ENCODE measurements at regions not wholly inside any gene's neighbourhood (a gene's known extent, or its start where the extent isn't known, plus 50 kb on each side); places are given as distances from the start of the nearest gene placed in this dataset.

DNA sequence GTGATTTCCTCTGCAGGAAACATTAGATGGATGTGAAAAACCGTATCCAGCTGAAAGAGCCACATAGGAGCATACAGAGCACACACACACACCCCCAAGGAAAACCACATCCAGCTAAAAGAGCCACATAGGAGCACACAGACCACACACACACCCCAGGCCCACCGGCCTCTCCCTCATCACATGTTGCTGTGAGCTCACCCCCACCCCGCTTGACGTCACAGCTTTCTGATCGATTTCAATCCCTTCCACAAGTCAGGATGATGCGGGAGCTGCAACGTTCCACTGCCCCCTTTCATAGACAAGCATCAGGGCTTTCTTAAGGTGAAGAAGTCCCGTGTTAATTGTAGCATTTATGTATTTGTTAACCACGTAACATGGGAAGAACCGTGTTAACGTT, 72.4 kb upstream of the SOX1 start:
- TF ChIP-seq TCF7L2 (IDR thresholded peaks at IDR 0.05; ENCODE audit: low read depth, low read length) (no peak), SIN3A (IDR thresholded peaks at IDR 0.05; ENCODE audit: borderline replicate concordance, insufficient read depth, low read depth, low read length) (no peak), POLR2AphosphoS5 (IDR thresholded peaks at IDR 0.05; ENCODE audit: low read depth, low read length) (no peak)
- TF ChIP-seq, protein P1, sequence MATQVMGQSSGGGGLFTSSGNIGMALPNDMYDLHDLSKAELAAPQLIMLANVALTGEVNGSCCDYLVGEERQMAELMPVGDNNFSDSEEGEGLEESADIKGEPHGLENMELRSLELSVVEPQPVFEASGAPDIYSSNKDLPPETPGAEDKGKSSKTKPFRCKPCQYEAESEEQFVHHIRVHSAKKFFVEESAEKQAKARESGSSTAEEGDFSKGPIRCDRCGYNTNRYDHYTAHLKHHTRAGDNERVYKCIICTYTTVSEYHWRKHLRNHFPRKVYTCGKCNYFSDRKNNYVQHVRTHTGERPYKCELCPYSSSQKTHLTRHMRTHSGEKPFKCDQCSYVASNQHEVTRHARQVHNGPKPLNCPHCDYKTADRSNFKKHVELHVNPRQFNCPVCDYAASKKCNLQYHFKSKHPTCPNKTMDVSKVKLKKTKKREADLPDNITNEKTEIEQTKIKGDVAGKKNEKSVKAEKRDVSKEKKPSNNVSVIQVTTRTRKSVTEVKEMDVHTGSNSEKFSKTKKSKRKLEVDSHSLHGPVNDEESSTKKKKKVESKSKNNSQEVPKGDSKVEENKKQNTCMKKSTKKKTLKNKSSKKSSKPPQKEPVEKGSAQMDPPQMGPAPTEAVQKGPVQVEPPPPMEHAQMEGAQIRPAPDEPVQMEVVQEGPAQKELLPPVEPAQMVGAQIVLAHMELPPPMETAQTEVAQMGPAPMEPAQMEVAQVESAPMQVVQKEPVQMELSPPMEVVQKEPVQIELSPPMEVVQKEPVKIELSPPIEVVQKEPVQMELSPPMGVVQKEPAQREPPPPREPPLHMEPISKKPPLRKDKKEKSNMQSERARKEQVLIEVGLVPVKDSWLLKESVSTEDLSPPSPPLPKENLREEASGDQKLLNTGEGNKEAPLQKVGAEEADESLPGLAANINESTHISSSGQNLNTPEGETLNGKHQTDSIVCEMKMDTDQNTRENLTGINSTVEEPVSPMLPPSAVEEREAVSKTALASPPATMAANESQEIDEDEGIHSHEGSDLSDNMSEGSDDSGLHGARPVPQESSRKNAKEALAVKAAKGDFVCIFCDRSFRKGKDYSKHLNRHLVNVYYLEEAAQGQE (IDR thresholded peaks at IDR 0.05; ENCODE audit: insufficient read depth in 1 of 2, low read depth in 2 of 2, low read length in 1 of 2): no peak
- TF ChIP-seq, protein P2, sequence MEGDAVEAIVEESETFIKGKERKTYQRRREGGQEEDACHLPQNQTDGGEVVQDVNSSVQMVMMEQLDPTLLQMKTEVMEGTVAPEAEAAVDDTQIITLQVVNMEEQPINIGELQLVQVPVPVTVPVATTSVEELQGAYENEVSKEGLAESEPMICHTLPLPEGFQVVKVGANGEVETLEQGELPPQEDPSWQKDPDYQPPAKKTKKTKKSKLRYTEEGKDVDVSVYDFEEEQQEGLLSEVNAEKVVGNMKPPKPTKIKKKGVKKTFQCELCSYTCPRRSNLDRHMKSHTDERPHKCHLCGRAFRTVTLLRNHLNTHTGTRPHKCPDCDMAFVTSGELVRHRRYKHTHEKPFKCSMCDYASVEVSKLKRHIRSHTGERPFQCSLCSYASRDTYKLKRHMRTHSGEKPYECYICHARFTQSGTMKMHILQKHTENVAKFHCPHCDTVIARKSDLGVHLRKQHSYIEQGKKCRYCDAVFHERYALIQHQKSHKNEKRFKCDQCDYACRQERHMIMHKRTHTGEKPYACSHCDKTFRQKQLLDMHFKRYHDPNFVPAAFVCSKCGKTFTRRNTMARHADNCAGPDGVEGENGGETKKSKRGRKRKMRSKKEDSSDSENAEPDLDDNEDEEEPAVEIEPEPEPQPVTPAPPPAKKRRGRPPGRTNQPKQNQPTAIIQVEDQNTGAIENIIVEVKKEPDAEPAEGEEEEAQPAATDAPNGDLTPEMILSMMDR (IDR thresholded peaks at IDR 0.05): no peak
- POLR2A ChIA-PET: no interaction called here
- CTCF ChIA-PET: no interaction called here
- no TSS peak for BruUV-seq (replicated peaks)
- Histone ChIP-seq H3K27me3 (ENCODE audit: control insufficient read depth, insufficient read depth, low read length) (no peaks in the 10 kb centered on the region), H3K4me1 (ENCODE audit: control insufficient read depth, insufficient read depth, low read length) (no peaks in the 10 kb centered on the region), H3K4me3 (ENCODE audit: low read depth in 2 of 2, low read length in 2 of 2) (no peak overlapping the region), H3K9me3 (ENCODE audit: control insufficient read depth, insufficient read depth, low read depth, low read length) (no peaks in the 10 kb centered on the region), H3K27ac (ENCODE audit: low read length) (no peak overlapping the region), H3K36me3 (ENCODE audit: control insufficient read depth, insufficient read depth, low read length) (no peaks in the 10 kb centered on the region)
- in situ Hi-C loops (cut with HindIII; ENCODE audit: low pct_unique_long_range_greater_than_20kb, low sequenced_read_pairs) (no loop called here), intact Hi-C loops (cut with micrococcal nuclease; ENCODE audit: unreplicated experiment) (no loop called here)
- ATAC-seq (no peak), DNase-seq (ENCODE audit: low read depth, low spot score) (no peak)

DNA sequence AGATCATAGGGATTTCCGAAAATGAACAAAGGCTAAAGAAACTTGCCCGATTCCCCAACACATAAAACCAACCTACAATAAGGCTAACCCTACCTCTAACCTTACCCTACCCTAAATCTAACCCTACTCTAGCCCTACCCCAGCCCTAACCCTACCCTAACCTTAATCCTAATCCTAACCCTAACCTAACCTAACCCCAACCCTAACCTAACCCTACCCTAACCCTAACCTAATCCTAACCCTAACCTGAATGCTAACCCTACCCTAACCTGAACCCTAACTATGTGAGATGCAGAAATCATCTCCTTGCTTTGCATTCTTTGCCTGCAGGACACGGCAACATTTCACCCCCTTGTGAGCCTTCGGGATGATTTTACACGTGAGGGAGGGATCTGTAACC, 67.6 kb upstream of the SOX1 start:
- no peaks in the 10 kb centered on the region for H3K4me1 ChIP-seq (ENCODE audit: control insufficient read depth, insufficient read depth, low read length)
- H3K9me3 ChIP-seq (ENCODE audit: control insufficient read depth, insufficient read depth, low read depth, low read length): no peaks in the 10 kb centered on the region
- ChIA-PET CTCF (no interaction called here), POLR2A (no interaction called here)
- intact Hi-C loops (cut with micrococcal nuclease; ENCODE audit: unreplicated experiment): no loop called here
- no peak overlapping the region for H3K4me3 ChIP-seq (ENCODE audit: low read depth in 2 of 2, low read length in 2 of 2)
- DNase-seq (ENCODE audit: low read depth, low spot score): no peak
- H3K27me3 ChIP-seq (ENCODE audit: control insufficient read depth, insufficient read depth, low read length): no peaks in the 10 kb centered on the region; the same call in 1 of the 2 replicates
- in situ Hi-C loops (cut with HindIII; ENCODE audit: low pct_unique_long_range_greater_than_20kb, low sequenced_read_pairs): no loop called here
- no peak for ATAC-seq
- no peak overlapping the region for H3K27ac ChIP-seq (ENCODE audit: low read length)
- BruUV-seq (replicated peaks): no TSS peak
- H3K36me3 ChIP-seq (ENCODE audit: control insufficient read depth, insufficient read depth, low read length): no peaks in the 10 kb centered on the region
- TF ChIP-seq POLR2AphosphoS5 (IDR thresholded peaks at IDR 0.05; ENCODE audit: low read depth, low read length) (no peak), TCF7L2 (IDR thresholded peaks at IDR 0.05; ENCODE audit: low read depth, low read length) (no peak), SIN3A (IDR thresholded peaks at IDR 0.05; ENCODE audit: borderline replicate concordance, insufficient read depth, low read depth, low read length) (no peak)
- TF ChIP-seq, protein P2 (IDR thresholded peaks at IDR 0.05): no peak
- TF ChIP-seq, protein P1 (IDR thresholded peaks at IDR 0.05; ENCODE audit: insufficient read depth in 1 of 2, low read depth in 2 of 2, low read length in 1 of 2): no peak
